SK-N-SH (cell line): ENCODE measurements at regions not wholly inside any gene's neighbourhood (a gene's known extent, or its start where the extent isn't known, plus 50 kb on each side); places are given as distances from the start of the nearest gene placed in this dataset.

Source experiments
- CTCF ChIP-seq: fragments of 200-600 bp; sonication (generic); IDR thresholded peaks from 2 replicates; pipeline ENCODE4 v1.6.1; 2017; ENCODE audit warnings: antibody characterized with exemption, mild to moderate bottlenecking, moderate library complexity
- EP300 ChIP-seq, 2 experiments: IDR thresholded peaks; 2 replicates each; pipeline versions ENCODE4 v1.4.0 to v1.6.1; 2012; ENCODE audit warnings: borderline replicate concordance in 1 of 2, low read depth in 1 of 2, low read length in 1 of 2
- EZH2phosphoT487 ChIP-seq: fragments of 200-600 bp; sonication (generic); IDR thresholded peaks from 2 replicates; pipeline ENCODE4 v1.6.1; 2017; ENCODE audit warnings: low read depth, mixed run types, mild to moderate bottlenecking, antibody characterized with exemption, moderate library complexity, borderline replicate concordance
- FOXM1 ChIP-seq: IDR thresholded peaks from 2 replicates; pipeline ENCODE4 v1.4.0; 2012; ENCODE audit warnings: low read depth, mild to moderate bottlenecking
- IRF3 ChIP-seq: fragments of 150-350 bp; IDR thresholded peaks from 2 replicates; pipeline ENCODE4 v1.6.1; 2016; ENCODE audit warnings: mild to moderate bottlenecking, low read depth, low read length
- RCOR1 ChIP-seq: fragments of 150-350 bp; IDR thresholded peaks from 2 replicates; pipeline ENCODE4 v1.6.1; 2017; ENCODE audit warnings: antibody characterized with exemption, low read length
- REST ChIP-seq: IDR thresholded peaks from 2 replicates; pipeline ENCODE4 v1.6.1; 2012; ENCODE audit warnings: mild to moderate bottlenecking, low read depth, low read length, moderate library complexity
- SIN3A ChIP-seq: IDR thresholded peaks from 2 replicates; pipeline ENCODE4 v1.6.1; 2012; ENCODE audit warnings: low read depth, mild to moderate bottlenecking, low read length, moderate library complexity, borderline replicate concordance
- USF1 ChIP-seq: IDR thresholded peaks from 2 replicates; pipeline ENCODE4 v1.4.0; 2012; ENCODE audit warnings: low read depth, borderline replicate concordance
- YY1 ChIP-seq: IDR thresholded peaks from 2 replicates; pipeline ENCODE4 v1.4.0; 2012; ENCODE audit warnings: low read depth, mild to moderate bottlenecking

- TF ChIP-seq CTCF (no peak), YY1 (no peak), RCOR1 (no peak), SIN3A (no peak), FOXM1 (no peak), EZH2phosphoT487 (no peak), USF1 (no peak), EP300 (IDR thresholded peaks at IDR 0.05; ENCODE audit: borderline replicate concordance in 1 of 2, low read depth in 1 of 2, low read length in 1 of 2) (no peak), IRF3 (no peak), REST (no peak)
Observed at GRCh38 chr18:25875551-25876240, 214.7 kb downstream of the SS18 start.
